OCI-LY3 (cell line): ENCODE measurements at regions not wholly inside any gene's neighbourhood (a gene's known extent, or its start where the extent isn't known, plus 50 kb on each side); places are given as distances from the start of the nearest gene placed in this dataset.

ENCODE experiments used
- EZH2phosphoT487 ChIP-seq: fragments of 200-600 bp; shearing (Covaris generic); IDR thresholded peaks from 2 replicates; pipeline ENCODE4 v1.6.1; 2018; ENCODE audit warnings: antibody characterized with exemption, mixed run types, low read depth
- TF ChIP-seq, protein P1 (sequence below): fragments of 200-600, 300-600 bp; sonication (generic); IDR thresholded peaks from 2 replicates; pipeline ENCODE4 v1.5.1; 2014; ENCODE audit warnings: antibody characterized with exemption, low read length, low read depth

DNA sequence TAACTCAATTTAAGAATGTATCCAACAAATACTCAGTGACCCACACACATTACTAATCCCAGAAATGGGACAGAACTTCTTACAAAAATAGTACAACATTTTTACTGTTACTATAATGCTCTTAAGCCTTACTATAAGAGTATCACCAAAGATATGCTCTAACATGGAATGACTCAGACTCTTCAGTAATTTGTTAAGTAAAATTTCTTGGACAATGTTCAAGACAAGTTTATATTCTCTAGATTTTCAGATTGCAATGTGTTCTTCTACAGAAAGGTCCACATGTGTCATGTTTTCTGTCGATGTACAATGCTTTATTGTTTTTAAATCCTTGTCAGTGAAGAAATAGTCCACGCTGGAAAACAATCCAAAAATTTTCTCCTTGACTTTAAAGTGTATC lies 66.3 kb upstream of the RFXAP start:
- TF ChIP-seq, protein P1, sequence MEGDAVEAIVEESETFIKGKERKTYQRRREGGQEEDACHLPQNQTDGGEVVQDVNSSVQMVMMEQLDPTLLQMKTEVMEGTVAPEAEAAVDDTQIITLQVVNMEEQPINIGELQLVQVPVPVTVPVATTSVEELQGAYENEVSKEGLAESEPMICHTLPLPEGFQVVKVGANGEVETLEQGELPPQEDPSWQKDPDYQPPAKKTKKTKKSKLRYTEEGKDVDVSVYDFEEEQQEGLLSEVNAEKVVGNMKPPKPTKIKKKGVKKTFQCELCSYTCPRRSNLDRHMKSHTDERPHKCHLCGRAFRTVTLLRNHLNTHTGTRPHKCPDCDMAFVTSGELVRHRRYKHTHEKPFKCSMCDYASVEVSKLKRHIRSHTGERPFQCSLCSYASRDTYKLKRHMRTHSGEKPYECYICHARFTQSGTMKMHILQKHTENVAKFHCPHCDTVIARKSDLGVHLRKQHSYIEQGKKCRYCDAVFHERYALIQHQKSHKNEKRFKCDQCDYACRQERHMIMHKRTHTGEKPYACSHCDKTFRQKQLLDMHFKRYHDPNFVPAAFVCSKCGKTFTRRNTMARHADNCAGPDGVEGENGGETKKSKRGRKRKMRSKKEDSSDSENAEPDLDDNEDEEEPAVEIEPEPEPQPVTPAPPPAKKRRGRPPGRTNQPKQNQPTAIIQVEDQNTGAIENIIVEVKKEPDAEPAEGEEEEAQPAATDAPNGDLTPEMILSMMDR: no peak
- TF ChIP-seq EZH2phosphoT487: no peak
